ENCODE measurements at regions not wholly inside any gene's neighbourhood (a gene's known extent, or its start where the extent isn't known, plus 50 kb on each side); places are given as distances from the start of the nearest gene placed in this dataset.
"Not testable (repeated sequence)": the region's sequence is repeated elsewhere in the genome, so short reads cannot be mapped to it uniquely, and the experiment has no call there.

DNA sequence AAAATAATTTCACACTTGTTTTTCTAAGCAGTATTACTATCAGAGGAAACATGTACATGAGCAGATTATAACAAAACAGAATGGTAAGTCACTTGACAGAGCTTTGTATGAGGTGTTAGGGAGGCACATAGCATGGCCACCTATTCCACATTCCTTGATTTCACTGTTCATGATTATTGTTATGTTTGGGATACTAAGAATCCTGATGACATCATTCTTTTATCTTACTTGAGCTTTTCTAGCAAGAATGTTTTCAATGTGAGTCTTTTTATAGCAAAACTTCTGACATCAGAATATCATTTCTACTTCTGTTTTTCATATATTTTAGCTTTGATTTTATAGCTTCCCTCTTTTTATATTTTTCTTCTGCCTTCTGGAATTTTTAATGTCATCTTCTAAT lies 208.2 kb downstream of the DMRTA1 start:
- ATAC-seq (ENCODE audit: low read depth): no peak
- DNase-seq (ENCODE audit: low spot score): no peak
- Histone ChIP-seq H3K27me3 (ENCODE audit: insufficient read depth, poor library complexity, severe bottlenecking) (no peaks in the 10 kb centered on the region), H3K4me3 (ENCODE audit: severe bottlenecking) (no peak overlapping the region), H3K9me3 (ENCODE audit: severe bottlenecking) (no peaks in the 10 kb centered on the region), H3K36me3 (ENCODE audit: low read depth) (no peaks in the 10 kb centered on the region), H3K4me1 (ENCODE audit: insufficient read depth, poor library complexity, severe bottlenecking) (no peaks in the 10 kb centered on the region), H3K27ac (ENCODE audit: poor library complexity, severe bottlenecking) (no peak overlapping the region)
- no peak for TF ChIP-seq CTCF (IDR thresholded peaks at IDR 0.05; ENCODE audit: poor library complexity, severe bottlenecking)

GRCh38 chr9:22657713-22658112 lies 211.1 kb downstream of the DMRTA1 start:
- Histone ChIP-seq H3K27ac (ENCODE audit: poor library complexity, severe bottlenecking) (no peak overlapping the region), H3K4me3 (ENCODE audit: severe bottlenecking) (no peak overlapping the region), H3K27me3 (ENCODE audit: insufficient read depth, poor library complexity, severe bottlenecking) (no peaks in the 10 kb centered on the region), H3K9me3 (ENCODE audit: severe bottlenecking) (no peaks in the 10 kb centered on the region), H3K36me3 (ENCODE audit: low read depth) (no peaks in the 10 kb centered on the region), H3K4me1 (ENCODE audit: insufficient read depth, poor library complexity, severe bottlenecking) (no peaks in the 10 kb centered on the region)
- TF ChIP-seq CTCF (IDR thresholded peaks at IDR 0.05; ENCODE audit: poor library complexity, severe bottlenecking): no peak
- DNase-seq (ENCODE audit: low spot score) (no peak), ATAC-seq (ENCODE audit: low read depth) (no peak)

GRCh38 chr9:22658484-22658883 lies 211.9 kb downstream of the DMRTA1 start:
- not testable (repeated sequence) for H3K27ac ChIP-seq (ENCODE audit: poor library complexity, severe bottlenecking); ATAC-seq (ENCODE audit: low read depth); H3K36me3 ChIP-seq (ENCODE audit: low read depth); H3K4me1 ChIP-seq (ENCODE audit: insufficient read depth, poor library complexity, severe bottlenecking); DNase-seq (ENCODE audit: low spot score); H3K4me3 ChIP-seq (ENCODE audit: severe bottlenecking); H3K9me3 ChIP-seq (ENCODE audit: severe bottlenecking); H3K27me3 ChIP-seq (ENCODE audit: insufficient read depth, poor library complexity, severe bottlenecking)

GRCh38 chr9:22682536-22682935 lies 235.9 kb downstream of the DMRTA1 start:
- Histone ChIP-seq H3K27me3 (ENCODE audit: insufficient read depth, poor library complexity, severe bottlenecking) (peaks cover 3% of the 10 kb centered on the region), H3K4me1 (ENCODE audit: insufficient read depth, poor library complexity, severe bottlenecking) (peaks cover 12% of the 10 kb centered on the region), H3K9me3 (ENCODE audit: severe bottlenecking) (no peaks in the 10 kb centered on the region), H3K4me3 (ENCODE audit: severe bottlenecking) (no peak overlapping the region), H3K36me3 (ENCODE audit: low read depth) (no peaks in the 10 kb centered on the region), H3K27ac (ENCODE audit: poor library complexity, severe bottlenecking) (no peak overlapping the region)
- DNase-seq (ENCODE audit: low spot score) (no peak), ATAC-seq (ENCODE audit: low read depth) (no peak; the same call in 2 of the 3 replicates)
- no peak for TF ChIP-seq CTCF (IDR thresholded peaks at IDR 0.05; ENCODE audit: poor library complexity, severe bottlenecking)

DNA sequence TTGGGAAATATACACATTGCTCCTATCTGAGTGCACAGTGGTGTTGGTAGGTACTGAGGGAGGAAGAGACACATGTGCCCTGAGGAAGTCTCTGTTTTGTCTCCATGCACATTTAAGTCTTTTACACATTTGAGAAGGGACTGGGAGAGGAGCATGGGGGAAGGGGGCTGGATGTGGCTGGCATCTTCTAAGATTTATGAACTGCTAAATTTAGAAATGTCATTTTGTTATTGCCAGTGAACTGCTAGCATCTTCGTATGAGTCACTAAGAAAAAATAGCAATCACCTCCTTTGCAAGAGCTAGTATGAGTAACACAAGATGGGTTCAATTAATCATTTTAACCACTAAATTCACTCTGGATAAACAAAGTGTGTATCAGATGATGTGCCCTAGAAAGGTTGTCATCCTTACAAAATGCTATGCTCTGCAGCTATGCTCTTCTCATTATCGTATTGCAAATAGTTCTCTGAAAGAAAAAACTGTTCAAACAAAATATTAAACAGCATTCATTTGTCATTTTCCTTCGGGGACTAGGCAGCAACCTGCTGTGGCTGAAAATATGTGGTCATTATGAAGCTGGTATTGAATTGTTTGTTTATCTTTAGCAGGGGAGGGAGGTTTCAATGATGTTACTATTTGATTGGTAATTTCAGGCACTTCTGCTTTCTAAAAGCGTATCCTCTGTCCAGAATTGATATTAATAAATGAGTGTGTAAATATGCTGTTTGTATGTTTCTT lies 236.5 kb downstream of the DMRTA1 start:
- Histone ChIP-seq H3K9me3 (ENCODE audit: severe bottlenecking) (no peaks in the 10 kb centered on the region), H3K27me3 (ENCODE audit: insufficient read depth, poor library complexity, severe bottlenecking) (peaks cover 3% of the 10 kb centered on the region), H3K36me3 (ENCODE audit: low read depth) (no peaks in the 10 kb centered on the region), H3K27ac (ENCODE audit: poor library complexity, severe bottlenecking) (no peak overlapping the region), H3K4me1 (ENCODE audit: insufficient read depth, poor library complexity, severe bottlenecking) (peaks cover 12% of the 10 kb centered on the region), H3K4me3 (ENCODE audit: severe bottlenecking) (no peak overlapping the region)
- peak; percentile 65 for ATAC-seq (ENCODE audit: low read depth)
- no peak for DNase-seq (ENCODE audit: low spot score)
- TF ChIP-seq CTCF (IDR thresholded peaks at IDR 0.05; ENCODE audit: poor library complexity, severe bottlenecking): no peak

Data from RWPE2 (cell line).